ENCODE measurements at regions not wholly inside any gene's neighbourhood (a gene's known extent, or its start where the extent isn't known, plus 50 kb on each side); places are given as distances from the start of the nearest gene placed in this dataset.

DNA sequence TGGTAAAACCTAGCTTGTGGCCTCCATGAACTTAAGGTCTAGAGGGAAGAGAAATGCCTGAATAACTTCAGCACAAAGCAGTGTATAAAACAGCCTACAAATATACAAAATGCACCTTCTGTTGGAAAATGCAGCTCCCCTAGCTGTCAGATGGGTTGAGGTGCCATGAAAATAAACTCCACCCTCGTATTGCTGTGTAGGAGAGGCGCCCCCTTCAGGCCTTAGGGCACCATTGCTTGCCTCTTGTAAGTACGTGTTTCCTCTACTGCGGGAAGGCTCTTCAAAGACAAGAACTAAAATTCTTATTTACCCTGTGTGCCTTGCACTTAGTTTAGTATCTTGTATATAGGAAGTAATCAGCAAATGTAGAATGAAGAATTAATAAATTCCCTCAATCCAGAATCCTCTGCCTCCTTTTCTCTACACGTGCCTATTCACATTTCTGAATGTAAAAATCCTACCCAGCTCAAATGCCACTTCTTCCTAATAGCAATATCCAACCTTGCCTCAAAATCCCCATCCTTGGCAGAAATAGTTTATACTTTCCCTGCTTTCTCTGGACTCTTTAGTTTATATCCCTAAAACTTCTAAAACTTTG lies 393.7 kb upstream of the PDE4D start:
- Histone ChIP-seq H3K27ac (no peak overlapping the region), H3K27me3 (no peaks in the 10 kb centered on the region), H3K9me3 (no peaks in the 10 kb centered on the region), H3K36me3 (replicated peaks in 1 of 2; ENCODE audit: insufficient read depth in 1 of 2, low read depth in 2 of 2) (no peaks in the 10 kb centered on the region), H3K4me1 (peaks cover 12% of the 10 kb centered on the region), H3K4me3 (no peak overlapping the region)
- ATAC-seq (peak; percentile 85), DNase-seq (peak; percentile 60 to 71 (median 64))
- intact Hi-C loops (cut with DNase I) = no loop called here
- TF ChIP-seq CTCF (IDR thresholded peaks at IDR 0.05) = peak; percentile 17 to 81 (median 67)
- TF ChIP-seq POLR2A (IDR thresholded peaks at IDR 0.05) = no peak
- 38 to 43% methylated on average over 5 of the region's 5 CpGs for WGBS, 2 donors

DNA sequence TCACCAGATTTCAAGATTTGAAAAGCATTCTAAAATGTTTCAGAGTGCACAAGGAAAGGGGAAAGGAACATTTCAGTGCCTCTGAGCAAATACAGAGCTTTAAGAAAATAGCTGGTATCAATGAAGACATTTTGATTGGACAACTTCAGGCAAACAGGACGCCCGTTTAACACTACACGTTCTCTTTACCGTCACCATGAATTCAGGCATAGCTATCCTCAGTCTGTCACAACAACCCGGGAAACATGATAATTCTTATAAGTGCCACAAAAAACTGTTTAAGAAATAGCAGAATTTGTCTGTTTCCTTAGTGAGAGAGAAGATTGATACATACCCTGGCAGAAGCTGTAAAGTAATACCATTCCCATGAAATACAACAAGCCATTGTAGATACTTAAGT lies 392.4 kb upstream of the PDE4D start:
- H3K27ac ChIP-seq = no peak overlapping the region

DNA sequence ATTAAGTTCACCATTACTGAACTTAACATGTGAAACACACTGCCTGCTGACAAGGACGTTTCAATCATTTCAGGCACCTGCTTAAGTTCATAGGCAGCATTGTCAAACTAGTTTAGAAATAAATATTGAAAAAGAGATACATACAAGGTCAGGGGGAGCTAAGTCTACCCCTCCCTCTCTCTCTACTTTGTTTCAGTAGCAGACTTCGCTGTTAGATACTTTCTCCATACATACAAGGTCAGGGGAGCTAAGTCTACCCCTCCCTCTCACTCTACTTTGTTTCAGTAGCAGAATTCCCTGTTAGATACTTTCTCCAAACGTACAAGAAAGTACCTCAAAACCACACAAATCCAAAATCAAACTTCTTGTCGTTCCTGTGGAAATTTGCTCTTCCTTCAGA lies 387.4 kb upstream of the PDE4D start:
- 22 to 24% methylated on average over 4 of the region's 4 CpGs for WGBS, 2 donors
- no peaks in the 10 kb centered on the region for H3K36me3 ChIP-seq (replicated peaks in 1 of 2; ENCODE audit: insufficient read depth in 1 of 2, low read depth in 2 of 2)
- TF ChIP-seq CTCF (IDR thresholded peaks at IDR 0.05) (no peak), POLR2A (IDR thresholded peaks at IDR 0.05) (no peak)
- peaks cover 26% of the 10 kb centered on the region for H3K4me1 ChIP-seq
- H3K4me3 ChIP-seq = no peak overlapping the region
- intact Hi-C loops (cut with DNase I) = no loop called here
- H3K27ac ChIP-seq = peak overlapping the region in 3 of 4 donors; percentile 24 to 56 (median 52)
- ATAC-seq (peak; percentile 30), DNase-seq (peak in 1 of 4 donors; percentile 12)
- H3K9me3 ChIP-seq = no peaks in the 10 kb centered on the region
- no peaks in the 10 kb centered on the region for H3K27me3 ChIP-seq

More for the DNA sequence above, 392.4 kb upstream of the PDE4D start:
- H3K27me3 ChIP-seq = no peaks in the 10 kb centered on the region
- peaks cover 18% of the 10 kb centered on the region for H3K4me1 ChIP-seq
- intact Hi-C loops (cut with DNase I) = no loop called here
- H3K9me3 ChIP-seq = no peaks in the 10 kb centered on the region
- ATAC-seq (no peak), DNase-seq (no peak)
- WGBS, 2 donors = 37 to 38% methylated on average over 5 of the region's 5 CpGs
- TF ChIP-seq CTCF (IDR thresholded peaks at IDR 0.05) = no peak
- no peak for TF ChIP-seq POLR2A (IDR thresholded peaks at IDR 0.05)
- H3K4me3 ChIP-seq = no peak overlapping the region
- no peaks in the 10 kb centered on the region for H3K36me3 ChIP-seq (replicated peaks in 1 of 2; ENCODE audit: insufficient read depth in 1 of 2, low read depth in 2 of 2)

- intact Hi-C loops (cut with DNase I) = no loop called here
- no peak overlapping the region for H3K4me3 ChIP-seq
- no peaks in the 10 kb centered on the region for H3K9me3 ChIP-seq
- ATAC-seq = no peak
- TF ChIP-seq POLR2A (IDR thresholded peaks at IDR 0.05) (no peak), CTCF (IDR thresholded peaks at IDR 0.05) (no peak)
- H3K36me3 ChIP-seq (replicated peaks in 1 of 2; ENCODE audit: insufficient read depth in 1 of 2, low read depth in 2 of 2) = no peaks in the 10 kb centered on the region
- DNase-seq = no peak
- H3K27ac ChIP-seq = no peak overlapping the region
- peaks cover 18% of the 10 kb centered on the region for H3K4me1 ChIP-seq
- no peaks in the 10 kb centered on the region for H3K27me3 ChIP-seq
Observed at GRCh38 chr5:60277941-60278340, 384.4 kb upstream of the PDE4D start.

GRCh38 chr5:60274747-60275146 lies 381.2 kb upstream of the PDE4D start:
- H3K27ac ChIP-seq = no peak overlapping the region
- no peak overlapping the region for H3K4me3 ChIP-seq
- H3K36me3 ChIP-seq (replicated peaks in 1 of 2; ENCODE audit: insufficient read depth in 1 of 2, low read depth in 2 of 2) = no peaks in the 10 kb centered on the region
- DNase-seq = no peak
- H3K4me1 ChIP-seq = peaks cover 7% of the 10 kb centered on the region
- intact Hi-C loops (cut with DNase I) = no loop called here
- H3K9me3 ChIP-seq = no peaks in the 10 kb centered on the region
- no peaks in the 10 kb centered on the region for H3K27me3 ChIP-seq
- ATAC-seq = no peak
- TF ChIP-seq POLR2A (IDR thresholded peaks at IDR 0.05) = no peak
- no peak for TF ChIP-seq CTCF (IDR thresholded peaks at IDR 0.05)
